Muscle of leg (tissue), 3 donors: ENCODE measurements at regions not wholly inside any gene's neighbourhood (a gene's known extent, or its start where the extent isn't known, plus 50 kb on each side); places are given as distances from the start of the nearest gene placed in this dataset.

Experiments used
- DNase-seq: peaks from one replicate; pipeline ENCODE4 v3.0.0; 2013
- H3K27ac ChIP-seq: one replicate; pipeline ENCODE4 v1.5.1; 2013; ENCODE audit warnings: mild to moderate bottlenecking, low read length, control low read depth
- H3K27me3 ChIP-seq: one replicate; pipeline ENCODE4 v1.6.1; 2013; ENCODE audit warnings: low read length; ENCODE audit not compliant: control insufficient read depth, insufficient read depth
- H3K36me3 ChIP-seq: one replicate; pipeline ENCODE4 v1.6.1; 2013; ENCODE audit warnings: low read length; ENCODE audit not compliant: control insufficient read depth, insufficient read depth
- H3K4me1 ChIP-seq: one replicate; pipeline ENCODE4 v1.6.1; 2013; ENCODE audit warnings: low read length; ENCODE audit not compliant: control insufficient read depth, insufficient read depth
- H3K4me3 ChIP-seq: one replicate; pipeline ENCODE4 v1.5.1; 2013; ENCODE audit warnings: low read length, control low read depth
- H3K9me3 ChIP-seq: replicated peaks from 2 replicates; pipeline ENCODE4 v1.6.1; 2013; ENCODE audit warnings: low read depth, low read length; ENCODE audit not compliant: control insufficient read depth
- WGBS: methylation state at CpG from one replicate; pipeline ENCODE4 v1.1.5; 2013; ENCODE audit warnings: missing lambda C conversion rate; ENCODE audit not compliant: insufficient coverage; 5-methylcytosine and 5-hydroxymethylcytosine counted together

- Histone ChIP-seq H3K9me3 (no peaks in the 10 kb centered on the region), H3K27me3 (no peaks in the 10 kb centered on the region), H3K36me3 (no peaks in the 10 kb centered on the region), H3K4me1 (peaks cover 4% of the 10 kb centered on the region), H3K4me3 (no peak overlapping the region), H3K27ac (no peak overlapping the region)
- WGBS: no CpG with 5 or more reads among the region's 4 CpGs
- peak; percentile 72 for DNase-seq
Measured at GRCh38 chr9:99509900-99510535, 287.9 kb downstream of the SEC61B start.

- Histone ChIP-seq H3K27me3 (no peaks in the 10 kb centered on the region), H3K27ac (no peak overlapping the region), H3K4me3 (no peak overlapping the region), H3K4me1 (peaks cover 4% of the 10 kb centered on the region), H3K36me3 (no peaks in the 10 kb centered on the region), H3K9me3 (no peaks in the 10 kb centered on the region)
- WGBS: 68% methylated on average over 3 of the region's 3 CpGs
- DNase-seq: no peak
Measured at GRCh38 chr9:99511723-99512122, 289.6 kb downstream of the SEC61B start.

DNA sequence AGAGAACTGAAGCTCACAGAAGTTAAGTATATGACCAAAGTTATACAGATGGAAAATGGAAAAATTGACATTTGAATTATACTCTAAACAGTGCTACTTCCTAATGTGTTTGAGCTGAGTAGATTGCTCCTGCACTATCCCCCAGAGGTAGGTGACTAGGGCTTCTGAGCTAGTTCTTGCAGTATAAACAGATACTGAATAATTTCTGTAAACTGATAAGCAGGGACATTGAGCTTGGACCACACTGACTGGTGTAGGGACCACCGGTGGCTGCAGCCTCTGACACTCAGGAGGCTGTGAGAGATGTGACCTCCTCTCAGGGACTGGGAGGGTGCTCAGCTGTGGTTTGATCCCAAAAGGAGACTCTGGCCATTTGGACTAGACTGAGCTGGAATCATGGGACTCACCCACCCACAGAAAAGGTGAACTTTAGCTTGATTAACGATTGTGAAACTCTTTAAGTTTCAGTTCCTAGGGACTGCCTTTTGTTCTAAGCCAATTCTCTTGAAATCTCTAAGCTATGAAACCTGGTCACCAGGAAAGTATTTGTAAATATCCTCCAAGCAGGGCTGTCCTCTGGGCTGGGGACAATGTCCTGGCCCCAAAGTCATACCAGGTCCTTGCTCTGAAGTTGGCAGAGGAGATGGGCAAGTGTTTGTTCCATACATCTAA is 291.5 kb downstream of the SEC61B start:
- H3K9me3 ChIP-seq: no peaks in the 10 kb centered on the region
- H3K27me3 ChIP-seq: no peaks in the 10 kb centered on the region
- H3K36me3 ChIP-seq: no peaks in the 10 kb centered on the region
- DNase-seq: no peak
- H3K4me3 ChIP-seq: no peak overlapping the region
- H3K4me1 ChIP-seq: peaks cover 4% of the 10 kb centered on the region
- 86% methylated on average over 1 of the region's 2 CpGs for WGBS
- no peak overlapping the region for H3K27ac ChIP-seq

GRCh38 chr9:99515093-99515492 is 293.0 kb downstream of the SEC61B start:
- Histone ChIP-seq H3K4me1 (no peaks in the 10 kb centered on the region), H3K9me3 (no peaks in the 10 kb centered on the region), H3K4me3 (no peak overlapping the region), H3K27me3 (no peaks in the 10 kb centered on the region), H3K36me3 (no peaks in the 10 kb centered on the region), H3K27ac (no peak overlapping the region)
- peak; percentile 19 for DNase-seq
- no CpG with 5 or more reads among the region's 1 CpG for whole genome bisulfite sequencing

GRCh38 chr9:99515895-99516656 is 294.0 kb downstream of the SEC61B start:
- Histone ChIP-seq H3K36me3 (no peaks in the 10 kb centered on the region), H3K27me3 (no peaks in the 10 kb centered on the region), H3K4me1 (no peaks in the 10 kb centered on the region), H3K4me3 (no peak overlapping the region), H3K9me3 (no peaks in the 10 kb centered on the region), H3K27ac (no peak overlapping the region)
- WGBS: 91% methylated on average over 6 of the region's 7 CpGs
- no peak for DNase-seq

GRCh38 chr9:99516657-99517049 is 294.6 kb downstream of the SEC61B start:
- DNase-seq: no peak
- H3K4me3 ChIP-seq: no peak overlapping the region

DNA sequence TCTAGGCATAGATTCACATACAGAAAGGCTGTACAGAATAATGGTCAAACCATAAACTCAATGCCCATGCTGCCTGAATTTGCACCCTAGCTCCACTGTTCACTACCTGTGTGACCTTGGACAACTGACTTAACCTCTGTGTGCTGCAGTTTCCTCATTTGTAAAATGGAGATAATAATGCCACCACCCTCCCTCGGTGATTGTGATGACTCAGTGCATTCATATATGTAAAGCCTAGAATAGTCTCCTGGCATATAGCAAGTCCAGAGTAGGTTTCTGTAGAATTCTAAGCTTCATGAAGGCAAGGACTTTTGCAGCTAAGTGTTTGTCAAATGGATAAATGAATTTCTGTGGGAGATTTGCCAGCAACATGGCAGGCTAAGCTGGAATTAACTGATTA is 297.8 kb upstream of the NR4A3 start:
- H3K27ac ChIP-seq: no peak overlapping the region
- H3K9me3 ChIP-seq: no peaks in the 10 kb centered on the region
- WGBS: no CpG with 5 or more reads among the region's 1 CpG
- no peaks in the 10 kb centered on the region for H3K4me1 ChIP-seq
- H3K27me3 ChIP-seq: no peaks in the 10 kb centered on the region
- no peaks in the 10 kb centered on the region for H3K36me3 ChIP-seq
- no peak overlapping the region for H3K4me3 ChIP-seq
- DNase-seq: no peak

More at GRCh38 chr9:99516657-99517049, 294.6 kb downstream of the SEC61B start:
- no peaks in the 10 kb centered on the region for H3K27me3 ChIP-seq
- H3K9me3 ChIP-seq: no peaks in the 10 kb centered on the region
- H3K36me3 ChIP-seq: no peaks in the 10 kb centered on the region
- 58% methylated on average over 1 of the region's 1 CpG for WGBS
- no peak overlapping the region for H3K27ac ChIP-seq
- H3K4me1 ChIP-seq: no peaks in the 10 kb centered on the region

GRCh38 chr9:99531313-99531712 is 290.4 kb upstream of the NR4A3 start:
- 80% methylated on average over 1 of the region's 5 CpGs for WGBS
- Histone ChIP-seq H3K9me3 (no peaks in the 10 kb centered on the region), H3K27me3 (no peaks in the 10 kb centered on the region), H3K36me3 (no peaks in the 10 kb centered on the region), H3K4me1 (no peaks in the 10 kb centered on the region), H3K27ac (no peak overlapping the region), H3K4me3 (no peak overlapping the region)
- no peak for DNase-seq

DNA sequence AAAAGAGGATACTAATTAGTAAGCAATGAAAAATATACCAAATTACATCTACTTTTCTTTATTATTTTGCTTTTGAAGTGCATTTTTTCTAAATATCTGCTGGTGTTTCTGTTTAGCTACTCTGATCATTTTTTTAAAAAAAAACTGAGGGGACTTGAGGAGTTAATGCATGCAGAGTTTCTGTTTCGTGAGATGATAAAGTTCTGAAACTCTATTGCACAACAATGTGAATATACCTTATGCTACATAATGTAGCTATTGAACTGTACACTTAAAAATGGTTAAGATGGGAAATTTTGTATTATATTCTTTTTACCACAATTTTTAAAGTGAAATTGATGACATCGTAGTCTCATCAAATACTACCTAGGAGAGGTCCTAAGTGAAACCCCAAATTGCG is 288.3 kb upstream of the NR4A3 start:
- DNase-seq: no peak
- WGBS: 100% methylated on average over 2 of the region's 3 CpGs
- H3K27ac ChIP-seq: no peak overlapping the region
- no peaks in the 10 kb centered on the region for H3K36me3 ChIP-seq
- no peaks in the 10 kb centered on the region for H3K4me1 ChIP-seq
- no peaks in the 10 kb centered on the region for H3K9me3 ChIP-seq
- no peak overlapping the region for H3K4me3 ChIP-seq
- H3K27me3 ChIP-seq: no peaks in the 10 kb centered on the region

GRCh38 chr9:99537996-99538395 is 283.7 kb upstream of the NR4A3 start:
- Histone ChIP-seq H3K36me3 (no peaks in the 10 kb centered on the region), H3K4me1 (no peaks in the 10 kb centered on the region), H3K27ac (no peak overlapping the region), H3K9me3 (no peaks in the 10 kb centered on the region), H3K4me3 (no peak overlapping the region), H3K27me3 (no peaks in the 10 kb centered on the region)
- no peak for DNase-seq
